Tibial nerve (tissue), 4 donors: ENCODE measurements at regions not wholly inside any gene's neighbourhood (a gene's known extent, or its start where the extent isn't known, plus 50 kb on each side); places are given as distances from the start of the nearest gene placed in this dataset.

Experiments used
- DNase-seq, 2 donors: peaks; one replicate each; pipeline ENCODE4 v3.0.0-alpha.2; 2019; ENCODE audit warnings: low spot score in 2 of 2
- H3K27ac ChIP-seq, 4 donors: fragments of 200-600 bp; sonication (generic) in 3 of 4; one replicate each; pipeline ENCODE4 v1.5.1; 2017 to 2019; ENCODE audit warnings: mild to moderate bottlenecking in 1 of 4
- H3K27me3 ChIP-seq, 2 donors: fragments of 200-600 bp; sonication (generic) in 1 of 2; one replicate each; pipeline versions ENCODE4 v1.5.1 to v1.6.0; 2017 to 2019
- H3K36me3 ChIP-seq, 3 donors: fragments of 200-600 bp; sonication (generic); one replicate each; pipeline ENCODE4 v1.5.1; 2018 to 2019
- H3K4me1 ChIP-seq, 4 donors: fragments of 200-600 bp; sonication (generic) in 3 of 4; one replicate each; pipeline ENCODE4 v1.5.1; 2017 to 2019
- H3K4me3 ChIP-seq, 4 donors: fragments of 200-600 bp; sonication (generic) in 3 of 4; one replicate each; pipeline ENCODE4 v1.5.1; 2017 to 2019; ENCODE audit warnings: mild to moderate bottlenecking in 1 of 4, moderate library complexity in 1 of 4
- H3K9me3 ChIP-seq, 4 donors: fragments of 200-600 bp; sonication (generic) in 3 of 4; one replicate each; pipeline ENCODE4 v1.5.1; 2017 to 2019
- CTCF ChIP-seq, 5 experiments: fragments of 200-600 bp in 3 of 5; fragments of 450-650 bp in 2 of 5; sonication (generic) in 3 of 5; IDR thresholded peaks; one replicate each; pipeline ENCODE4 v1.5.1; 2016 to 2019; ENCODE audit warnings: antibody characterized with exemption in 5 of 5, mild to moderate bottlenecking in 3 of 5, moderate library complexity in 2 of 5
- EP300 ChIP-seq, 2 donors: sonication (generic); formaldehyde crosslinking; IDR thresholded peaks; one replicate each; pipeline ENCODE4 v1.6.1; 2017; ENCODE audit warnings: antibody characterized with exemption in 2 of 2, mild to moderate bottlenecking in 1 of 2
- POLR2A ChIP-seq, 2 donors: fragments of 450-650 bp; IDR thresholded peaks; one replicate each; pipeline ENCODE4 v1.6.1; 2017; ENCODE audit warnings: antibody characterized with exemption in 2 of 2, mild to moderate bottlenecking in 2 of 2, moderate library complexity in 2 of 2
- WGBS, 2 donors: methylation state at CpG; one replicate each; pipeline ENCODE4 v1.1.5; 2018; 5-methylcytosine and 5-hydroxymethylcytosine counted together

- Histone ChIP-seq H3K36me3 (no peaks in the 10 kb centered on the region), H3K9me3 (no peaks in the 10 kb centered on the region), H3K27ac (peak overlapping the region in 2 of 4 donors; percentile 68 to 71), H3K4me1 (peaks cover 0 to 29% (median 2%) of the 10 kb centered on the region in 4 donors), H3K4me3 (no peak overlapping the region), H3K27me3 (no peaks in the 10 kb centered on the region)
- DNase-seq, result peak in 1 of 2 donors; percentile 16
- TF ChIP-seq EP300 (IDR thresholded peaks at IDR 0.05) (peak in 1 of 2 donors; percentile 80), CTCF (IDR thresholded peaks at IDR 0.05) (no peak), POLR2A (IDR thresholded peaks at IDR 0.05) (no peak)
- 48 to 60% methylated on average over 2 of the region's 2 CpGs for WGBS, 2 donors
These were observed 437.8 kb downstream of the PLK2 start for GRCh38 chr5:58022055-58022454.

- TF ChIP-seq EP300 (IDR thresholded peaks at IDR 0.05), result no peak
- no peak for TF ChIP-seq POLR2A (IDR thresholded peaks at IDR 0.05)
- no peak for TF ChIP-seq CTCF (IDR thresholded peaks at IDR 0.05)
- WGBS, 2 donors, result 34 to 53% methylated on average over 3 of the region's 3 CpGs
These were observed 438.4 kb downstream of the PLK2 start for GRCh38 chr5:58021466-58021865.

GRCh38 chr5:58019614-58020013, 440.3 kb downstream of the PLK2 start:
- TF ChIP-seq CTCF (IDR thresholded peaks at IDR 0.05) (no peak), EP300 (IDR thresholded peaks at IDR 0.05) (peak in 1 of 2 donors; percentile 52)
- H3K27me3 ChIP-seq, result no peaks in the 10 kb centered on the region
- WGBS, 2 donors, result 21 to 36% methylated on average over 3 of the region's 3 CpGs
- H3K4me3 ChIP-seq, result no peak overlapping the region
- peak overlapping the region in 2 of 4 donors; percentile 38 to 48 for H3K27ac ChIP-seq
- H3K9me3 ChIP-seq, result no peaks in the 10 kb centered on the region
- H3K36me3 ChIP-seq, result no peaks in the 10 kb centered on the region
- H3K4me1 ChIP-seq, result peaks cover 0 to 32% (median 2%) of the 10 kb centered on the region in 4 donors
- peak in 1 of 2 donors; percentile 28 for DNase-seq

More at GRCh38 chr5:58021466-58021865, 438.4 kb downstream of the PLK2 start:
- Histone ChIP-seq H3K9me3 (no peaks in the 10 kb centered on the region), H3K4me1 (peaks cover 0 to 32% (median 2%) of the 10 kb centered on the region in 4 donors), H3K27ac (peak overlapping the region in 2 of 4 donors; percentile 68 to 71), H3K36me3 (no peaks in the 10 kb centered on the region), H3K4me3 (no peak overlapping the region), H3K27me3 (no peaks in the 10 kb centered on the region)
- no peak for DNase-seq

GRCh38 chr5:58018016-58018415, 441.9 kb downstream of the PLK2 start:
- no peaks in the 10 kb centered on the region for H3K36me3 ChIP-seq
- no peak overlapping the region for H3K4me3 ChIP-seq
- H3K27ac ChIP-seq, result no peak overlapping the region
- no peak for DNase-seq
- WGBS, 2 donors, result 88 to 89% methylated on average over 1 of the region's 1 CpG
- H3K27me3 ChIP-seq, result no peaks in the 10 kb centered on the region
- no peaks in the 10 kb centered on the region for H3K9me3 ChIP-seq
- no peak for TF ChIP-seq CTCF (IDR thresholded peaks at IDR 0.05)
- TF ChIP-seq EP300 (IDR thresholded peaks at IDR 0.05), result no peak
- no peak for TF ChIP-seq POLR2A (IDR thresholded peaks at IDR 0.05)
- H3K4me1 ChIP-seq, result peaks cover 0 to 32% (median 2%) of the 10 kb centered on the region in 4 donors

- no peak overlapping the region for H3K4me3 ChIP-seq
- H3K4me1 ChIP-seq, result peaks cover 0 to 24% (median 2%) of the 10 kb centered on the region in 4 donors
- H3K9me3 ChIP-seq, result no peaks in the 10 kb centered on the region
- no peaks in the 10 kb centered on the region for H3K27me3 ChIP-seq
- H3K36me3 ChIP-seq, result no peaks in the 10 kb centered on the region
- no peak for DNase-seq
- H3K27ac ChIP-seq, result peak overlapping the region in 2 of 4 donors; percentile 46 to 57
- WGBS, 2 donors, result 81% methylated on average over 2 of the region's 2 CpGs
- no peak for TF ChIP-seq POLR2A (IDR thresholded peaks at IDR 0.05)
- TF ChIP-seq EP300 (IDR thresholded peaks at IDR 0.05), result no peak
- TF ChIP-seq CTCF (IDR thresholded peaks at IDR 0.05), result no peak
These were observed 443.0 kb downstream of the PLK2 start for GRCh38 chr5:58016877-58017276.
